Astrocyte of the spinal cord (primary cell): ENCODE measurements at regions not wholly inside any gene's neighbourhood (a gene's known extent, or its start where the extent isn't known, plus 50 kb on each side); places are given as distances from the start of the nearest gene placed in this dataset.

Source experiments
- DNase-seq: peaks from one replicate; pipeline ENCODE4 v3.0.0; 2011; ENCODE audit warnings: low read depth, low spot score
- H3K4me3 ChIP-seq: 2 replicates; pipeline ENCODE4 v1.5.1; 2011; ENCODE audit warnings: low read depth, mild to moderate bottlenecking, low read length, moderate library complexity
- in situ Hi-C: cut with HindIII; loops from 2 replicates; pipeline ENCODE4 v1.10.0; 2017; ENCODE audit warnings: low sequenced_read_pairs
- TF ChIP-seq, protein P1 (sequence below): IDR thresholded peaks from 2 replicates; pipeline ENCODE4 v1.5.1; 2012; ENCODE audit warnings: low read depth, mild to moderate bottlenecking, low read length, inconsistent platforms

- TF ChIP-seq, protein P1, sequence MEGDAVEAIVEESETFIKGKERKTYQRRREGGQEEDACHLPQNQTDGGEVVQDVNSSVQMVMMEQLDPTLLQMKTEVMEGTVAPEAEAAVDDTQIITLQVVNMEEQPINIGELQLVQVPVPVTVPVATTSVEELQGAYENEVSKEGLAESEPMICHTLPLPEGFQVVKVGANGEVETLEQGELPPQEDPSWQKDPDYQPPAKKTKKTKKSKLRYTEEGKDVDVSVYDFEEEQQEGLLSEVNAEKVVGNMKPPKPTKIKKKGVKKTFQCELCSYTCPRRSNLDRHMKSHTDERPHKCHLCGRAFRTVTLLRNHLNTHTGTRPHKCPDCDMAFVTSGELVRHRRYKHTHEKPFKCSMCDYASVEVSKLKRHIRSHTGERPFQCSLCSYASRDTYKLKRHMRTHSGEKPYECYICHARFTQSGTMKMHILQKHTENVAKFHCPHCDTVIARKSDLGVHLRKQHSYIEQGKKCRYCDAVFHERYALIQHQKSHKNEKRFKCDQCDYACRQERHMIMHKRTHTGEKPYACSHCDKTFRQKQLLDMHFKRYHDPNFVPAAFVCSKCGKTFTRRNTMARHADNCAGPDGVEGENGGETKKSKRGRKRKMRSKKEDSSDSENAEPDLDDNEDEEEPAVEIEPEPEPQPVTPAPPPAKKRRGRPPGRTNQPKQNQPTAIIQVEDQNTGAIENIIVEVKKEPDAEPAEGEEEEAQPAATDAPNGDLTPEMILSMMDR = no peak
- no peak for DNase-seq
- in situ Hi-C loops = no loop called here
- H3K4me3 ChIP-seq = no peak overlapping the region
These were observed 139.1 kb upstream of the C14orf180 start for GRCh38 chr14:104440297-104440956.

- no peak for DNase-seq
- in situ Hi-C loops = no loop called here
- H3K4me3 ChIP-seq = no peak overlapping the region
- TF ChIP-seq, protein P1 = no peak
These were observed 138.1 kb upstream of the C14orf180 start for GRCh38 chr14:104441275-104442106.

- no peak for DNase-seq
- TF ChIP-seq, protein P1 = no peak
- H3K4me3 ChIP-seq = no peak overlapping the region
- in situ Hi-C loops = no loop called here
These were observed 137.4 kb upstream of the C14orf180 start for GRCh38 chr14:104442107-104442551.

DNA sequence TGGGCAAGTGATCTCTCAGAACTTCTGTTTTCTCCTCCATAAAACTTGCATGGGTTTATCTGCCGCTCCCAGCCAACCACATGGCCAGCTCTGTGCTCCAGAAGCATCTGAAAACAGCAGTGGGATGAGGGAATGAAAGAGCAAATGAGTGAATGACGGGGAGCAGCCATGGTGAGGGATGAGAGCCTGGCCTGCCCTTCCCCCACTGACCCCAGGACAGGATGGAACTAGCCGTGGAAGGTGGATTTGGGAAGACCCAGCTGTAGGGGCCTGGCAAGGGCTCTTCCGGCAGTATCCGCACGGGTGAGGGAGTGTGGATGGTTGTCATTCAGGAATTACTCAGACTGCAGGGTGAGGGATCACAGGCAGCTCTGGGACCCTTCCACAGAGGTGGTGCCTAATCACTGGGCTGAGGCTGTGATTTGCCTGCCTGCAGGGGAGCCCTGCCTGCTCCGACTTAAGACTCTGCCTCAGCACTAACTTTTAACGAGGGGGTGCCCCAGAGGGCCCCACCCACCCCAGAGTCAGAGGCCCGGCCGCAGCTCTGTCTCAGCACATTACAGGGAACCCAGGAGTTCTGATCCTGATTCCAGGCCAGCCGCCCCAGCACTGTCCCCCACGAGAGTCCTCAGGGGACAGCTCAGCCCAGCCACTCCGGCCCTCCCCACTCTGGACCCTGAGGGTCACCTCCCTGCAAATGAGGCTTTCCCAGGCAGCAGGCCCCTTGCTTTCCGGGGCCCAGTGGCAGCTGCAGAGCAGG lies 136.8 kb upstream of the C14orf180 start:
- no peak overlapping the region for H3K4me3 ChIP-seq
- in situ Hi-C loops = no loop called here
- DNase-seq = no peak
- TF ChIP-seq, protein P1 = no peak

DNA sequence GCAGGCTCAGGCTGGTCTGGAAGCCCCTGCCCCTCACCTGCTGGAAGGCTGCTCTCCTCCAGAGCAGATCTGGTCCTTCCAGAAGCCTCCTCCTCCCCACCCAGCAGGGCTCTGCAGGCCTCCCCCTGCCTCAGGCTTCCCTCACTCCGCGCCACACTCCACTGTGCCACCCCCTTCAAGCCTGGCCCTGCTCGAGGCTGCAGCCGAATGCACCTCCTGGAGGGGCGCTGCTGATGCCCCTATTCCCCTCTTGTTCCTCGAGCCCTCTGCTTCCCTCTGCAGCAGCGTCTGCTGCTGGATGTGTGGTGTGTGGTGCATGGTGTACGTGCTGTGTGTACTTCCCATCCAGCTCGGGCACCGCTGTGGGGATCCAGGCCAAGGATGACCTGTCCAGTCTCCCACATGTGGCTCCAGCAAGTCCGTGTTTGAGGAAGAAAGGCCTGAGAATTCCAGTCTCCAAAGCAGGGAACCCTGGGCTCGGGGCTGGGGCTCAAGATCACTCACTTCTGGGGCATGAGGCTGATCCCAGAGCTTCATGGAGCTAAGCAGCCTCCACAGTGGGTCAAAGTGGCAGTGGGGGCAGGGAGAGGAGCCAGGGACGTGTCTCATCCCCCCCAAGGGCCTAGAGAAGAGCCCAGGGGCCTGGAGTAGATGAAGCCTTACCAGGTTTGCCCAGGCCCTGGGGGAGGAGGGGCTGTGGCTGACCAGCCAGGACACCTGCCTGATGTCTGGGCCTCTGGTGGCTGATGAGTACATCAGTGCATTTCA lies 136.0 kb upstream of the C14orf180 start:
- DNase-seq = no peak
- H3K4me3 ChIP-seq = no peak overlapping the region
- TF ChIP-seq, protein P1 = no peak
- in situ Hi-C loops = no loop called here
